ENCODE measurements at regions not wholly inside any gene's neighbourhood (a gene's known extent, or its start where the extent isn't known, plus 50 kb on each side); places are given as distances from the start of the nearest gene placed in this dataset.
"Not testable (repeated sequence)": the region's sequence is repeated elsewhere in the genome, so short reads cannot be mapped to it uniquely, and the experiment has no call there.

- H3K27me3 Mint-ChIP-seq, ATAC-seq, H3K4me1 Mint-ChIP-seq, H3K4me3 Mint-ChIP-seq, H3K9me3 Mint-ChIP-seq, H3K27ac Mint-ChIP-seq, H3K36me3 Mint-ChIP-seq: not testable (repeated sequence)
Observed at GRCh38 chr19:34871911-34872310, 54.8 kb upstream of the ZNF30 start.

- Mint-ChIP-seq H3K27ac (no peak overlapping the region), H3K36me3 (no peaks in the 10 kb centered on the region), H3K9me3 (peaks cover 3% of the 10 kb centered on the region), H3K4me1 (no peaks in the 10 kb centered on the region), H3K4me3 (no peak overlapping the region), H3K27me3 (no peaks in the 10 kb centered on the region)
- no peak for ATAC-seq
Observed at GRCh38 chr19:34867631-34868030, 59.1 kb upstream of the ZNF30 start.

- not testable (repeated sequence) for H3K4me1 Mint-ChIP-seq, ATAC-seq, H3K27ac Mint-ChIP-seq, H3K36me3 Mint-ChIP-seq, H3K27me3 Mint-ChIP-seq, H3K9me3 Mint-ChIP-seq, H3K4me3 Mint-ChIP-seq
Observed at GRCh38 chr19:34865225-34865624, 61.5 kb upstream of the ZNF30 start.

- not testable (repeated sequence) for ATAC-seq, H3K27me3 Mint-ChIP-seq, H3K9me3 Mint-ChIP-seq
- peaks cover 12% of the 10 kb centered on the region for H3K36me3 Mint-ChIP-seq
- H3K27ac Mint-ChIP-seq: peak overlapping the region; percentile 78
- peaks cover 21% of the 10 kb centered on the region for H3K4me1 Mint-ChIP-seq
- H3K4me3 Mint-ChIP-seq: peak overlapping the region; percentile 91
Observed at GRCh38 chr19:34859823-34860736, 66.6 kb upstream of the ZNF30 start.

GRCh38 chr19:34859325-34859724 lies 67.4 kb upstream of the ZNF30 start:
- peaks cover 21% of the 10 kb centered on the region for H3K4me1 Mint-ChIP-seq
- peaks cover 12% of the 10 kb centered on the region for H3K36me3 Mint-ChIP-seq
- H3K9me3 Mint-ChIP-seq, H3K27me3 Mint-ChIP-seq, ATAC-seq: not testable (repeated sequence)
- peak overlapping the region; percentile 78 for H3K27ac Mint-ChIP-seq
- H3K4me3 Mint-ChIP-seq: peak overlapping the region; percentile 91

- H3K27ac Mint-ChIP-seq: no peak overlapping the region
- H3K27me3 Mint-ChIP-seq: no peaks in the 10 kb centered on the region
- H3K4me3 Mint-ChIP-seq: no peak overlapping the region
- H3K36me3 Mint-ChIP-seq: peaks cover 12% of the 10 kb centered on the region
- H3K4me1 Mint-ChIP-seq: peaks cover 21% of the 10 kb centered on the region
- no peak for ATAC-seq
- H3K9me3 Mint-ChIP-seq: no peaks in the 10 kb centered on the region
Observed at GRCh38 chr19:34856052-34856451, 70.7 kb upstream of the ZNF30 start.

GRCh38 chr19:34853369-34853768 lies 73.3 kb upstream of the ZNF30 start:
- H3K36me3 Mint-ChIP-seq: peaks cover 26% of the 10 kb centered on the region

GRCh38 chr19:34852669-34853068 lies 74.0 kb upstream of the ZNF30 start:
- ATAC-seq: no peak
- H3K9me3 Mint-ChIP-seq: no peaks in the 10 kb centered on the region
- peaks cover 6% of the 10 kb centered on the region for H3K4me1 Mint-ChIP-seq
- H3K27ac Mint-ChIP-seq: no peak overlapping the region
- peaks cover 26% of the 10 kb centered on the region for H3K36me3 Mint-ChIP-seq
- no peak overlapping the region for H3K4me3 Mint-ChIP-seq
- H3K27me3 Mint-ChIP-seq: no peaks in the 10 kb centered on the region

More at GRCh38 chr19:34853369-34853768, 73.3 kb upstream of the ZNF30 start:
- no peak overlapping the region for H3K4me3 Mint-ChIP-seq
- ATAC-seq: no peak
- no peaks in the 10 kb centered on the region for H3K27me3 Mint-ChIP-seq
- H3K27ac Mint-ChIP-seq: no peak overlapping the region
- no peaks in the 10 kb centered on the region for H3K9me3 Mint-ChIP-seq
- peaks cover 4% of the 10 kb centered on the region for H3K4me1 Mint-ChIP-seq

- Mint-ChIP-seq H3K9me3 (peaks cover 4% of the 10 kb centered on the region), H3K4me1 (peaks cover 13% of the 10 kb centered on the region), H3K27me3 (no peaks in the 10 kb centered on the region), H3K4me3 (no peak overlapping the region), H3K27ac (no peak overlapping the region), H3K36me3 (peaks cover 29% of the 10 kb centered on the region)
- no peak for ATAC-seq
Observed at GRCh38 chr19:34851277-34851804, 75.4 kb upstream of the ZNF30 start.

- H3K4me3 Mint-ChIP-seq: no peak overlapping the region
- H3K27ac Mint-ChIP-seq: no peak overlapping the region
- peaks cover 13% of the 10 kb centered on the region for H3K4me1 Mint-ChIP-seq
- H3K36me3 Mint-ChIP-seq: peaks cover 24% of the 10 kb centered on the region
- peaks cover 4% of the 10 kb centered on the region for H3K9me3 Mint-ChIP-seq
- no peak for ATAC-seq
- no peaks in the 10 kb centered on the region for H3K27me3 Mint-ChIP-seq
Observed at GRCh38 chr19:34847393-34847792, 74.4 kb upstream of the ZNF599 start.

- H3K4me1 Mint-ChIP-seq: peaks cover 13% of the 10 kb centered on the region
Observed at GRCh38 chr19:34844277-34844676, 71.3 kb upstream of the ZNF599 start.

GRCh38 chr19:34841780-34842179 lies 68.8 kb upstream of the ZNF599 start:
- Mint-ChIP-seq H3K27ac (no peak overlapping the region), H3K36me3 (peaks cover 3% of the 10 kb centered on the region), H3K27me3 (peaks cover 19% of the 10 kb centered on the region), H3K9me3 (no peaks in the 10 kb centered on the region), H3K4me3 (no peak overlapping the region), H3K4me1 (peaks cover 8% of the 10 kb centered on the region)
- ATAC-seq: no peak

More at GRCh38 chr19:34844277-34844676, 71.3 kb upstream of the ZNF599 start:
- no peak overlapping the region for H3K27ac Mint-ChIP-seq
- H3K27me3 Mint-ChIP-seq: no peaks in the 10 kb centered on the region
- H3K4me3 Mint-ChIP-seq: no peak overlapping the region
- peaks cover 16% of the 10 kb centered on the region for H3K36me3 Mint-ChIP-seq
- H3K9me3 Mint-ChIP-seq: peaks cover 4% of the 10 kb centered on the region
- no peak for ATAC-seq

GRCh38 chr19:34838753-34839431 lies 65.9 kb upstream of the ZNF599 start:
- H3K36me3 Mint-ChIP-seq: no peaks in the 10 kb centered on the region
- H3K27ac Mint-ChIP-seq: no peak overlapping the region
- no peaks in the 10 kb centered on the region for H3K9me3 Mint-ChIP-seq
- ATAC-seq: no peak
- peaks cover 8% of the 10 kb centered on the region for H3K4me1 Mint-ChIP-seq
- peaks cover 21% of the 10 kb centered on the region for H3K27me3 Mint-ChIP-seq
- no peak overlapping the region for H3K4me3 Mint-ChIP-seq

- no peak for ATAC-seq
- no peaks in the 10 kb centered on the region for H3K36me3 Mint-ChIP-seq
- peaks cover 8% of the 10 kb centered on the region for H3K4me1 Mint-ChIP-seq
- H3K27ac Mint-ChIP-seq: no peak overlapping the region
- peaks cover 21% of the 10 kb centered on the region for H3K27me3 Mint-ChIP-seq
- H3K9me3 Mint-ChIP-seq: no peaks in the 10 kb centered on the region
- H3K4me3 Mint-ChIP-seq: no peak overlapping the region
Observed at GRCh38 chr19:34838248-34838647, 65.2 kb upstream of the ZNF599 start.

- Mint-ChIP-seq H3K27ac (no peak overlapping the region), H3K36me3 (no peaks in the 10 kb centered on the region), H3K9me3 (no peaks in the 10 kb centered on the region), H3K27me3 (peaks cover 21% of the 10 kb centered on the region), H3K4me1 (peaks cover 8% of the 10 kb centered on the region), H3K4me3 (no peak overlapping the region)
- no peak for ATAC-seq
Observed at GRCh38 chr19:34837262-34837661, 64.2 kb upstream of the ZNF599 start.
